DND-41 (cell line): ENCODE measurements at regions not wholly inside any gene's neighbourhood (a gene's known extent, or its start where the extent isn't known, plus 50 kb on each side); places are given as distances from the start of the nearest gene placed in this dataset.

ENCODE experiments used
- CTCF ChIP-seq: IDR thresholded peaks from 2 replicates; pipeline ENCODE4 v1.5.1; 2012; ENCODE audit warnings: borderline replicate concordance, low read length, moderate library complexity, mild to moderate bottlenecking; ENCODE audit not compliant: poor library complexity, severe bottlenecking; ENCODE audit errors: extremely low read depth
- EZH2 ChIP-seq: IDR thresholded peaks from 3 replicates; pipeline ENCODE4 v1.6.1; 2012; ENCODE audit warnings: borderline replicate concordance, low read depth, mild to moderate bottlenecking, moderate library complexity, low read length, inconsistent platforms; ENCODE audit not compliant: severe bottlenecking

- no peak for TF ChIP-seq EZH2
- TF ChIP-seq CTCF, result no peak
Measured at GRCh38 chr10:64708884-64709681, 1187.9 kb downstream of the REEP3 start.
